D721Med (cell line): ENCODE measurements at regions not wholly inside any gene's neighbourhood (a gene's known extent, or its start where the extent isn't known, plus 50 kb on each side); places are given as distances from the start of the nearest gene placed in this dataset.

ENCODE experiments used
- DNase-seq: peaks from one replicate; pipeline ENCODE4 v3.0.0; 2011; ENCODE audit warnings: low spot score; ENCODE audit not compliant: insufficient read length
- FAIRE-seq: peaks from 2 replicates; lab custom pipeline; 2011; peaks lifted over from hg19 to GRCh38; lab: Jason Lieb, UNC
- CTCF ChIP-seq: IDR thresholded peaks from 2 replicates; pipeline ENCODE4 v1.5.1; 2012; ENCODE audit warnings: mild to moderate bottlenecking, control low read depth; ENCODE audit not compliant: insufficient read depth; ENCODE audit errors: missing control alignments

DNA sequence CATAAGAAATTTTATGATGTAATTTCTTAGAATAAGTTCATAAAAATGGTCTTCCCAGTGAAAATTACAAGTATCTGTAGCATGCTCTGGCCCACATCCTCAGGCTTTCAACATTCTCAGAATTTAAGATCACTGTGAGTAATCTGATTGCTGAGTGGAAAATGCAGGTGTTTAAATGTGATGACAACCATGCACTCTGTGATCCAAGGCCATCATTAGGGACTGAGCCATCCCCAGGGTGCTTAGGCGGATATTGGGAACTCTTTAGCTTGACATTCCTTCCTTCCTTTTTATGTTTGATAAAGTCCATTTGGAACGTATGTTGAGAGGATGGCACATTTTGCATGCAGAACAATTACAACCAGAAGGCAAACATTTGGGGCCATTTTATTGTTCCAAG is 95.5 kb downstream of the ARL4C start:
- no peak for TF ChIP-seq CTCF
- FAIRE-seq (no peak), DNase-seq (no peak)

GRCh38 chr2:234399451-234400246 is 97.2 kb downstream of the ARL4C start:
- TF ChIP-seq CTCF: no peak
- FAIRE-seq (no peak), DNase-seq (no peak)

- DNase-seq (no peak), FAIRE-seq (no peak)
- no peak for TF ChIP-seq CTCF
Observed at GRCh38 chr2:234398531-234398930, 98.3 kb downstream of the ARL4C start.

- DNase-seq (no peak), FAIRE-seq (no peak)
- no peak for TF ChIP-seq CTCF
Observed at GRCh38 chr2:234395891-234396420, 100.9 kb downstream of the ARL4C start.

DNA sequence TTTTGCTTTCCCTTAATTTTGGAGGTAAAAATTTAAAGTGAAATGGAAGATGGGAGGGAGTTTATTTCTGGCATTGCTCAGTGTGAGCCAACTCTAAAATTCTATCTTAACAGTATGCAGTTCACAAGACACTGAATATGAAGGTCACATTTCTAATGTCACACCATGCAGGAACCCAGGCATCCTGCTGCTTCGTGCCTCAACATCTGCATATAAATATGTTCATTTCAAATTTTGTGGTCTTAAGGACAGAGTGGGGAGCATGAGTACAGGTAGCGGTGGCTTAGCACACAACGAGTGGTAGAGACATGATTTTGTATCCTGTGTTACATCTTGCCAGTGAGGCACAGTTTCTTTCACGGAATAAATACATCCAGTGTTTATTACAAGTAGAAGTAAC is 102.4 kb downstream of the ARL4C start:
- FAIRE-seq (no peak), DNase-seq (no peak)
- no peak for TF ChIP-seq CTCF

GRCh38 chr2:234393354-234393753 is 103.5 kb downstream of the ARL4C start:
- FAIRE-seq (no peak), DNase-seq (no peak)
- TF ChIP-seq CTCF: no peak

DNA sequence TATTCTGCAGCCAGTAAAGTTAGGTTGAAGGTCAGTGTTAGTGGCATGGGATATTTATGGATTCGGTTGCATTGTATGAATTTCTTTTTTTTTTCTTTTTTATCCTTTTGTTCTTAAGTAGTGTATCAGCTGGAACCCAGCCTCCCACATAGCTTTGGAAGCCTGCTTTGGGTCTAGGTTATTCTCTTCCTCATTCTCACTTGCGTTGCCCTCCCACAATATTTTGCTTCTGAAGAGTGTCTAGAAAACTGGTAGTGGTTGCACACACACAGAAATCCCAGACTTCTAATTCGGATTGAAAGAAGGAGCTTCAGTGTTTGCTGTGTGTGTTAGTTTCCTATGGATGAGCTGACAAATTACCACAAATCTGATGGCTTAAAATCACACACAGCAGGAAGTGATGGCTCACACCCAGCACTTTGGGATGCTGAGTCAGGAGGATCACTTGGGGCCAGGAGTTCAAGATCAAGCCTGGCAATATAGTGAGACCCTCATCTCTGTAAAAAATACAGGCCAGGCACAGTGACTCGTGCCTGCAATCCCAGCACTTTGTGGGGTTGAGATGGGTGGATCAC is 104.8 kb downstream of the ARL4C start:
- no peak for TF ChIP-seq CTCF
- DNase-seq (no peak), FAIRE-seq (no peak)
